DMS53 treated with DMSO at 0.1 percent for 48 hours (cell line): ENCODE measurements at regions not wholly inside any gene's neighbourhood (a gene's known extent, or its start where the extent isn't known, plus 50 kb on each side); places are given as distances from the start of the nearest gene placed in this dataset.
"Not testable (repeated sequence)": the region's sequence is repeated elsewhere in the genome, so short reads cannot be mapped to it uniquely, and the experiment has no call there.

Experiments used
- DNase-seq: peaks from one replicate; lab custom pipeline; 2025; ENCODE audit not compliant: unreplicated experiment; lab: John Stamatoyannopoulos, UW

GRCh38 chr20:23142162-23143050, 56.3 kb upstream of the CD93 start:
- no peak for DNase-seq

GRCh38 chr20:23141450-23142161, 55.5 kb upstream of the CD93 start:
- DNase-seq = no peak

- no peak for DNase-seq
These were observed 54.9 kb upstream of the CD93 start for GRCh38 chr20:23140991-23141390.

GRCh38 chr20:23139984-23140383, 53.9 kb upstream of the CD93 start:
- DNase-seq = not testable (repeated sequence)

GRCh38 chr20:23139524-23139923, 53.4 kb upstream of the CD93 start:
- no peak for DNase-seq

GRCh38 chr20:23138682-23139081, 52.6 kb upstream of the CD93 start:
- no peak for DNase-seq

GRCh38 chr20:23138226-23138625, 52.1 kb upstream of the CD93 start:
- DNase-seq = no peak

GRCh38 chr20:23136893-23137745, 51.0 kb upstream of the CD93 start:
- no peak for DNase-seq

GRCh38 chr20:23135449-23136420, 49.6 kb upstream of the CD93 start:
- DNase-seq = no peak
